ENCODE measurements at regions not wholly inside any gene's neighbourhood (a gene's known extent, or its start where the extent isn't known, plus 50 kb on each side); places are given as distances from the start of the nearest gene placed in this dataset.

DNA sequence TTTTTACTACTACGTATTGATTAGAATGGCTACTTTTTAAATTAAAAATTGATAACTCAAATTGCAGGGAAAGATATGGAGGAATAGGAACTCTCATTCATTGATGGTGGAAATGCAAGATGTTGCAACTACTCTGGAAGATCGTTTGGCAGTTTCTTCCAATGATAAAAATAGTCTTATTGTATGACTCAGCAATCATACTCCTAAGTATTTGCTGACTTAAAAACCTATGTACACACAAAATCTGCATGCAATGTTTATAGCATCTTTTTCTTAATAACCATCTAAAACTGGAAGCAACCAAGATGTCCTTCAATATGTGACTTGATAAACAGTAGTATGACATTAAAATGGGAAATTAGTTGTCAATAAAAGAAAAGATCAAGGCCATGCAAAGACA is 87.4 kb upstream of the LRRC3B start:
- no peak overlapping the region for H3K4me3 Mint-ChIP-seq
- peaks cover 6 to 20% (median 8%) of the 10 kb centered on the region in 7 donors for H3K9me3 Mint-ChIP-seq
- H3K4me1 Mint-ChIP-seq = no peaks in the 10 kb centered on the region
- no peak overlapping the region for H3K27ac Mint-ChIP-seq
- Histone ChIP-seq H3K9me3 (ENCODE audit: control insufficient read depth in 2 of 2, low read length in 2 of 2) (no peaks in the 10 kb centered on the region), H3K27ac (ENCODE audit: insufficient read depth, low read length, poor library complexity, severe bottlenecking) (no peak overlapping the region), H3K36me3 (ENCODE audit: control insufficient read depth, insufficient read depth, low read length) (no peaks in the 10 kb centered on the region), H3K4me1 (ENCODE audit: control insufficient read depth, insufficient read depth, low read length, poor library complexity, severe bottlenecking) (no peaks in the 10 kb centered on the region), H3K27me3 (ENCODE audit: control insufficient read depth, insufficient read depth, low read length) (no peaks in the 10 kb centered on the region), H3K4me3 (ENCODE audit: low read depth, low read length) (no peak overlapping the region)
- no peaks in the 10 kb centered on the region for H3K36me3 Mint-ChIP-seq
- no peak for ATAC-seq (ENCODE audit: low read depth in 2 of 2)
- DNase-seq = no peak
- H3K27me3 Mint-ChIP-seq = no peaks in the 10 kb centered on the region

DNA sequence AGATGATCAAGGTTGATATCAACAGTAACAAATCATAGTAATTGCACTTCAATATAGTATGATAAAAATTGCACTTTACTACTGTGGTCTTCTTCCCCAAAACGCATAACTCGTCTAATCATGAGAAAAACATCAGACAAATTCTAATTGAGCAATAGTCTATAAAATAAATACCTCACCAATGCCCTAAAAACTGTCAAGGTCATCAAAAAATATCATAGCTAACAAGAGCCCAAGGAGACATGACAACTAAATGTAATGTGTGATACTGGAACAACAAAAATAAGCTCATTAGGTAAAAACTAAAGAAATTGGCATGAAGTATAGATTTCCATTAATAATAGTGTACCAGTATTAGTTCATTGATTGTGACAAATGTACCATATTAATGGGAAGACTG is 85.6 kb upstream of the LRRC3B start:
- H3K27ac ChIP-seq (ENCODE audit: insufficient read depth, low read length, poor library complexity, severe bottlenecking) = no peak overlapping the region
- Mint-ChIP-seq H3K36me3 (no peaks in the 10 kb centered on the region), H3K4me3 (no peak overlapping the region), H3K4me1 (no peaks in the 10 kb centered on the region), H3K27me3 (no peaks in the 10 kb centered on the region), H3K27ac (no peak overlapping the region), H3K9me3 (peaks cover 4 to 27% (median 7%) of the 10 kb centered on the region in 7 donors)
- no peaks in the 10 kb centered on the region for H3K4me1 ChIP-seq (ENCODE audit: control insufficient read depth, insufficient read depth, low read length, poor library complexity, severe bottlenecking)
- DNase-seq (no peak), ATAC-seq (ENCODE audit: low read depth in 2 of 2) (no peak)
- no peaks in the 10 kb centered on the region for H3K27me3 ChIP-seq (ENCODE audit: control insufficient read depth, insufficient read depth, low read length)
- H3K9me3 ChIP-seq (ENCODE audit: control insufficient read depth in 2 of 2, low read length in 2 of 2) = no peaks in the 10 kb centered on the region
- no peak overlapping the region for H3K4me3 ChIP-seq (ENCODE audit: low read depth, low read length)
- H3K36me3 ChIP-seq (ENCODE audit: control insufficient read depth, insufficient read depth, low read length) = no peaks in the 10 kb centered on the region

DNA sequence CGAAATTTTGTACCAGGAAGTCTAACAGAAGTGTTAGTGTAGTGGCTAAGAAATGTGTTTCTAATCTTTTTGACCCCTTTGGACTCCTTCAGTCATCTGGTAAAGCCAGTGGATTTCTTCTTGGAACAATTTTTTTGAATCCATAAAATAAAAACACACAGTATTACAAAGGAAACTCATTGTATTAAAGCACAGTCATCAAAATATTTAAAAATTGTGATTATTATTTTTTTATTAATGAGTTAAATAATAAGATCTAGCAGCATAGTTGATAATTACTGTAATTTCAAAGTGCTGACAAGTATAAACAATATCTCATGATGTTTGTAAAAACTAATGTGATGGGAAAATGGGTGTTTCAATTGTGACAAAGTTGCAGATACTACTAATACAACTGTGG is 72.2 kb upstream of the LRRC3B start:
- no peaks in the 10 kb centered on the region for H3K4me1 Mint-ChIP-seq
- no peaks in the 10 kb centered on the region for H3K27me3 Mint-ChIP-seq
- no peaks in the 10 kb centered on the region for H3K4me1 ChIP-seq (ENCODE audit: control insufficient read depth, insufficient read depth, low read length, poor library complexity, severe bottlenecking)
- H3K4me3 Mint-ChIP-seq = no peak overlapping the region
- H3K9me3 Mint-ChIP-seq = peaks cover 0 to 10% (median 0%) of the 10 kb centered on the region in 7 donors
- H3K27me3 ChIP-seq (ENCODE audit: control insufficient read depth, insufficient read depth, low read length) = no peaks in the 10 kb centered on the region
- no peaks in the 10 kb centered on the region for H3K9me3 ChIP-seq (ENCODE audit: control insufficient read depth in 2 of 2, low read length in 2 of 2)
- DNase-seq = no peak
- no peak overlapping the region for H3K27ac ChIP-seq (ENCODE audit: insufficient read depth, low read length, poor library complexity, severe bottlenecking)
- ATAC-seq (ENCODE audit: low read depth in 2 of 2) = no peak
- no peak overlapping the region for H3K27ac Mint-ChIP-seq
- H3K4me3 ChIP-seq (ENCODE audit: low read depth, low read length) = no peak overlapping the region
- no peaks in the 10 kb centered on the region for H3K36me3 Mint-ChIP-seq
- H3K36me3 ChIP-seq (ENCODE audit: control insufficient read depth, insufficient read depth, low read length) = no peaks in the 10 kb centered on the region

DNA sequence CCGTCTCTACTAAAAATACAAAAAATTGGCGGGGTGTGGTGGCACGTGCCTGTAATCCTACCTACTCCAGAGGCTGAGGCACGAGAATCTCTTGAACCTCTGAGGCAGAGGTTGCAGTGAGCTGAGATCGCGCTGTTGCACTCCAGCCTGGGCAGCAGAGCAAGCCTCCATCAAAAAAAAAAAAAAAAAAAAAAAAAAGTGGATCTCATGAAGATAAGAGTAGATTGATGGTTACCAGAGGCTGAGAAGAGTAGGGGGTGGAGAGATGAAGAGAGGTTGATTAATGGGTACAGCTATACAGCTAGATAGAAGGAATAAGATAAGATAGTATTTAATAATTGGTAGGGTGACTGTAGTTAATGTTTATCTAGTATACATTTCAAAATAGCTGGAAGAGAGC is 65.9 kb upstream of the LRRC3B start:
- H3K27ac Mint-ChIP-seq = no peak overlapping the region
- H3K36me3 ChIP-seq (ENCODE audit: control insufficient read depth, insufficient read depth, low read length) = no peaks in the 10 kb centered on the region
- H3K27ac ChIP-seq (ENCODE audit: insufficient read depth, low read length, poor library complexity, severe bottlenecking) = no peak overlapping the region

DNA sequence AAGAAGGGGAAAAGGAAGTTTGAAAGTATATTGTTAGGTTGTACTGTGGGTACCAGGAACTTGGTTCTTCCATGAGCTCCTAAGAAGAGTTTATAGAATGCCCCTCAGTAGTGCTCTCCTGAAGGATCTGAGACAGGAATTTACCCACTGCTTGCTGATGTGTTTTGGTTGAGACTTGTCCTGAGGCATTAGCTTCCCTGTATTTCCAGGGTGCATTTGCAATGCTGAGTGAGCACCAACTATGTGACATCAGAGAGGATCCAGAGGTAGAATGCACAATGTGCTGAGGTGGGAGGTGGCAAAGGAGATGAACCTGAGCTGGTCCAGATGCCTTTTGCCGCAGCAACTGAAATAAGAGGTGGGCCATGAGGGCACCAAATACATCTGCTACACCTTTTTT is 64.3 kb upstream of the LRRC3B start:
- no peak overlapping the region for H3K4me3 ChIP-seq (ENCODE audit: low read depth, low read length)
- Mint-ChIP-seq H3K4me3 (no peak overlapping the region), H3K27ac (no peak overlapping the region), H3K27me3 (no peaks in the 10 kb centered on the region), H3K9me3 (peaks cover 0 to 4% (median 1%) of the 10 kb centered on the region in 7 donors), H3K4me1 (no peaks in the 10 kb centered on the region), H3K36me3 (no peaks in the 10 kb centered on the region)
- no peaks in the 10 kb centered on the region for H3K9me3 ChIP-seq (ENCODE audit: control insufficient read depth in 2 of 2, low read length in 2 of 2)
- no peaks in the 10 kb centered on the region for H3K36me3 ChIP-seq (ENCODE audit: control insufficient read depth, insufficient read depth, low read length)
- ATAC-seq (ENCODE audit: low read depth in 2 of 2) = no peak
- H3K4me1 ChIP-seq (ENCODE audit: control insufficient read depth, insufficient read depth, low read length, poor library complexity, severe bottlenecking) = no peaks in the 10 kb centered on the region
- no peak for DNase-seq
- no peaks in the 10 kb centered on the region for H3K27me3 ChIP-seq (ENCODE audit: control insufficient read depth, insufficient read depth, low read length)
- no peak overlapping the region for H3K27ac ChIP-seq (ENCODE audit: insufficient read depth, low read length, poor library complexity, severe bottlenecking)

More for the DNA sequence above, 65.9 kb upstream of the LRRC3B start:
- Mint-ChIP-seq H3K9me3 (peaks cover 0 to 4% (median 2%) of the 10 kb centered on the region in 7 donors), H3K4me1 (no peaks in the 10 kb centered on the region), H3K36me3 (no peaks in the 10 kb centered on the region), H3K4me3 (no peak overlapping the region), H3K27me3 (no peaks in the 10 kb centered on the region)
- Histone ChIP-seq H3K9me3 (ENCODE audit: control insufficient read depth in 2 of 2, low read length in 2 of 2) (no peaks in the 10 kb centered on the region), H3K4me3 (ENCODE audit: low read depth, low read length) (no peak overlapping the region), H3K4me1 (ENCODE audit: control insufficient read depth, insufficient read depth, low read length, poor library complexity, severe bottlenecking) (no peaks in the 10 kb centered on the region), H3K27me3 (ENCODE audit: control insufficient read depth, insufficient read depth, low read length) (no peaks in the 10 kb centered on the region)
- ATAC-seq (ENCODE audit: low read depth in 2 of 2) (no peak), DNase-seq (no peak)

DNA sequence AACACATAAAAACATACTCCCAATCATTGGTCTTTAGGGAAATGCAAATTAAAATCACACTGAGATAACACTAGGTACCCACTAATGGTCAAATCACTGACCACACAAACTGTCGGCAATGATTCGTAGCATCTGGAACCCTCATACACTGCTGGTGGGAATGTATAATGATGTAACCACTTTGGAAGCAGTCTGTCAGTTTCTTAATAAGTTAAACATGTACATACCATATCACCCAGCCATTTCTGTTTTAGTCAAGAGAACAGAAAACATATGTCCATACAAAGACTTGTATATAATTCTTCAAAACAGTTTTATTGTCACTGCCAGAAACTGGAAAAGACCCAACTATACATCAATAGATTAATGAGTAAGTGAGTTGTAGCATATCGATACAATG is 63.3 kb upstream of the LRRC3B start:
- DNase-seq = no peak
- Histone ChIP-seq H3K9me3 (ENCODE audit: control insufficient read depth in 2 of 2, low read length in 2 of 2) (no peaks in the 10 kb centered on the region), H3K36me3 (ENCODE audit: control insufficient read depth, insufficient read depth, low read length) (no peaks in the 10 kb centered on the region), H3K27me3 (ENCODE audit: control insufficient read depth, insufficient read depth, low read length) (no peaks in the 10 kb centered on the region), H3K4me3 (ENCODE audit: low read depth, low read length) (no peak overlapping the region), H3K4me1 (ENCODE audit: control insufficient read depth, insufficient read depth, low read length, poor library complexity, severe bottlenecking) (no peaks in the 10 kb centered on the region), H3K27ac (ENCODE audit: insufficient read depth, low read length, poor library complexity, severe bottlenecking) (no peak overlapping the region)
- H3K4me1 Mint-ChIP-seq = no peaks in the 10 kb centered on the region
- no peak for ATAC-seq (ENCODE audit: low read depth in 2 of 2)
- peaks cover 0 to 4% (median 0%) of the 10 kb centered on the region in 7 donors for H3K9me3 Mint-ChIP-seq
- no peaks in the 10 kb centered on the region for H3K36me3 Mint-ChIP-seq
- H3K4me3 Mint-ChIP-seq = no peak overlapping the region
- no peak overlapping the region for H3K27ac Mint-ChIP-seq
- H3K27me3 Mint-ChIP-seq = no peaks in the 10 kb centered on the region

DNA sequence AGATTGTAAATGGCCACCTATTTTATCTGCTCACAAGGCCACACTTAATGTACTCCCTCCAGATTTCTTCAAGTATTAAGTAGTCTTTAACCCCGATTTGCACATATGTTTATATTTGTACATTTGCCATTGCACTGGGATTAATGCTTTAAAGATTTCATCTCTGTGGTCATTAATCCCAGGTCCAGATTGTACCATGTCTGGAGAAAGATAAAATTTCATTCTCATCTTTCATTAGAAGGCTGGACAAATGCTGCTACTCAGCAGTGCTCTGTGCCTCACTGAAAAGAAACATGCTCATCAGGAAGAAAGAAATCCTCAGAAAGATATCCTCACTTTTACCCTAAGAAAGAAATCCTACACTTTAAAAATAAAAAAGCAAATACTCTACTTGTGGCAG is 62.5 kb upstream of the LRRC3B start:
- Histone ChIP-seq H3K27me3 (ENCODE audit: control insufficient read depth, insufficient read depth, low read length) (no peaks in the 10 kb centered on the region), H3K4me3 (ENCODE audit: low read depth, low read length) (no peak overlapping the region), H3K9me3 (ENCODE audit: control insufficient read depth in 2 of 2, low read length in 2 of 2) (no peaks in the 10 kb centered on the region), H3K27ac (ENCODE audit: insufficient read depth, low read length, poor library complexity, severe bottlenecking) (no peak overlapping the region), H3K4me1 (ENCODE audit: control insufficient read depth, insufficient read depth, low read length, poor library complexity, severe bottlenecking) (no peaks in the 10 kb centered on the region), H3K36me3 (ENCODE audit: control insufficient read depth, insufficient read depth, low read length) (no peaks in the 10 kb centered on the region)
- Mint-ChIP-seq H3K36me3 (no peaks in the 10 kb centered on the region), H3K9me3 (peaks cover 0 to 4% (median 0%) of the 10 kb centered on the region in 7 donors), H3K27me3 (no peaks in the 10 kb centered on the region), H3K4me3 (no peak overlapping the region), H3K4me1 (no peaks in the 10 kb centered on the region), H3K27ac (no peak overlapping the region)
- no peak for DNase-seq
- no peak for ATAC-seq (ENCODE audit: low read depth in 2 of 2)

DNA sequence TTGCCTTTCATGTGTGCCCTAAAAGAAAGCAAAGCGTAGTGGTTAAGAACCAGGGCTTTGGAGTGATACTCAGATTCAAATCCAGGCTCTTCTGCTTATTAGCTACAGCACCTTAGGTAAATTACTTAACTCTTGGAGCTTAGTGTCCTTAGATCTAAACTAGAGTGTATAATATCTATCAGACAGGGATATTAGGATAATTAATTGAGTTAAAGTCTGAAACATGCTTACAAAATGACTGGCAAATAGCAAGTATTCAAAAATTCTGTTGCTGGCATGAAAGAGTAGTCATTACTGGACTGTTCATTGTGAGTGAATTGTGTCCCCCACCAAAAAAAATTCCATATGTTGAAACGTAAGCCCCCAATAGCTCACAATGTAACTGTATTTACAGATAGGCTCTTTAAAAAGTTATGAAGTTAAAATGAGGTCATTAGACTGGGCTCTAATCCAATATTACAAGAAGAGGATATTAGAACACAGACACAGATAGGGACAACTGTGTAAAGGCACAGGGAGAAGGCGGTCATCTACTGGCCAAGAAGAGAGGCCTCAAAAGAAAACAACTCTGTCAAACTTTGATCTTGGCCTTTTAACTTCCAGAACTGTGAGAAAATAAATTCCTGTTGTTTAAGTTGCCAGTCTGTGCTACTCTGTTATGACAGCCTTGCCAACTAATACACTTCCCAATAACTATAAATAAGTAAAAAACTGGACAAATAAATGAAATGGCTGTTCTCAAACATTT is 60.4 kb upstream of the LRRC3B start:
- Mint-ChIP-seq H3K36me3 (no peaks in the 10 kb centered on the region), H3K9me3 (peaks cover 0 to 5% (median 0%) of the 10 kb centered on the region in 7 donors), H3K4me3 (no peak overlapping the region), H3K4me1 (no peaks in the 10 kb centered on the region), H3K27ac (no peak overlapping the region), H3K27me3 (no peaks in the 10 kb centered on the region)
- Histone ChIP-seq H3K9me3 (ENCODE audit: control insufficient read depth in 2 of 2, low read length in 2 of 2) (no peaks in the 10 kb centered on the region), H3K27ac (ENCODE audit: insufficient read depth, low read length, poor library complexity, severe bottlenecking) (no peak overlapping the region), H3K4me1 (ENCODE audit: control insufficient read depth, insufficient read depth, low read length, poor library complexity, severe bottlenecking) (no peaks in the 10 kb centered on the region), H3K27me3 (ENCODE audit: control insufficient read depth, insufficient read depth, low read length) (no peaks in the 10 kb centered on the region), H3K36me3 (ENCODE audit: control insufficient read depth, insufficient read depth, low read length) (no peaks in the 10 kb centered on the region), H3K4me3 (ENCODE audit: low read depth, low read length) (no peak overlapping the region)
- DNase-seq = no peak
- ATAC-seq (ENCODE audit: low read depth in 2 of 2) = no peak

All from CD4-positive, CD25-positive, alpha-beta regulatory T cell (primary cell).